Body of pancreas (tissue), 4 donors: ENCODE measurements at regions not wholly inside any gene's neighbourhood (a gene's known extent, or its start where the extent isn't known, plus 50 kb on each side); places are given as distances from the start of the nearest gene placed in this dataset.

Experiments
- ATAC-seq: fragments of 150-250 bp; one replicate; pipeline ENCODE4 v1.9.1; 2016
- DNase-seq, 4 donors: peaks; one replicate each; pipeline ENCODE4 v3.0.0-alpha.2; 2019
- H3K27ac ChIP-seq, 4 donors: fragments of 200-600 bp; sonication (generic); 1 replicate in 3 of 4; 2 replicates in 1 of 4; pipeline versions ENCODE4 v1.5.1 to v1.6.1; 2016 to 2019; ENCODE audit warnings: mild to moderate bottlenecking in 1 of 4, mixed read lengths in 1 of 4, moderate library complexity in 1 of 4
- H3K27me3 ChIP-seq, 2 donors: fragments of 200-600 bp; sonication (generic); one replicate each; pipeline ENCODE4 v1.6.0; 2016; ENCODE audit warnings: mild to moderate bottlenecking in 1 of 2
- H3K36me3 ChIP-seq, 2 donors: fragments of 200-600 bp; sonication (generic); replicated peaks in 1 of 2; 2 replicates each; pipeline ENCODE4 v1.5.1; 2016; ENCODE audit warnings: low read depth in 2 of 2; ENCODE audit not compliant: insufficient read depth in 1 of 2
- H3K4me1 ChIP-seq: fragments of 200-600 bp; sonication (generic); one replicate; pipeline ENCODE4 v1.6.0; 2016
- H3K4me3 ChIP-seq, 2 donors: fragments of 200-600 bp; sonication (generic); 1 replicate in 1 of 2; 2 replicates in 1 of 2; pipeline ENCODE4 v1.5.1; 2016 to 2019
- H3K9me3 ChIP-seq, 3 donors: fragments of 200-600 bp; sonication (generic); 1 replicate in 2 of 3; 2 replicates in 1 of 3; pipeline ENCODE4 v1.5.1; 2016
- CTCF ChIP-seq, 7 experiments: fragments of 450-650 bp in 4 of 7; fragments of 200-600 bp in 3 of 7; sonication (generic) in 3 of 7; IDR thresholded peaks; one replicate each; pipeline ENCODE4 v1.5.1; 2016 to 2019; ENCODE audit warnings: antibody characterized with exemption in 7 of 7
- POLR2A ChIP-seq, 3 donors: fragments of 450-650 bp; IDR thresholded peaks; one replicate each; pipeline ENCODE4 v1.6.1; 2016; ENCODE audit warnings: antibody characterized with exemption in 3 of 3, mild to moderate bottlenecking in 2 of 3
- WGBS, 2 donors: methylation state at CpG; one replicate each; pipeline ENCODE4 v1.1.5; 2017; 5-methylcytosine and 5-hydroxymethylcytosine counted together
- intact Hi-C: fragments of 100-400 bp; cut with DNase I; formaldehyde crosslinking; loops from one replicate; pipeline ENCODE4 v1.15.1; 2023

- Histone ChIP-seq H3K27ac (no peak overlapping the region), H3K36me3 (no peaks in the 10 kb centered on the region), H3K27me3 (no peaks in the 10 kb centered on the region), H3K4me3 (no peak overlapping the region), H3K4me1 (no peaks in the 10 kb centered on the region), H3K9me3 (no peaks in the 10 kb centered on the region)
- DNase-seq (no peak), ATAC-seq (no peak)
- intact Hi-C loops: no loop called here
- no peak for TF ChIP-seq POLR2A (IDR thresholded peaks at IDR 0.05)
- no peak for TF ChIP-seq CTCF (IDR thresholded peaks at IDR 0.05)
Observed at GRCh38 chr2:51813247-51813646, 781.3 kb upstream of the NRXN1 start.

- no peaks in the 10 kb centered on the region for H3K4me1 ChIP-seq
Observed at GRCh38 chr2:51812138-51812866, 780.4 kb upstream of the NRXN1 start.

GRCh38 chr2:51810197-51810596, 778.3 kb upstream of the NRXN1 start:
- H3K27me3 ChIP-seq: no peaks in the 10 kb centered on the region
- H3K4me1 ChIP-seq: no peaks in the 10 kb centered on the region
- H3K36me3 ChIP-seq: no peaks in the 10 kb centered on the region
- TF ChIP-seq POLR2A (IDR thresholded peaks at IDR 0.05) (no peak), CTCF (IDR thresholded peaks at IDR 0.05) (no peak)
- H3K27ac ChIP-seq: no peak overlapping the region
- H3K9me3 ChIP-seq: no peaks in the 10 kb centered on the region
- no peak overlapping the region for H3K4me3 ChIP-seq
- ATAC-seq: no peak
- no peak for DNase-seq
- WGBS, 2 donors: 87 to 91% methylated on average over 4 of the region's 4 CpGs
- intact Hi-C loops: no loop called here

More at GRCh38 chr2:51812138-51812866, 780.4 kb upstream of the NRXN1 start:
- H3K27ac ChIP-seq: no peak overlapping the region
- no peaks in the 10 kb centered on the region for H3K9me3 ChIP-seq
- H3K4me3 ChIP-seq: no peak overlapping the region
- TF ChIP-seq CTCF (IDR thresholded peaks at IDR 0.05) (no peak), POLR2A (IDR thresholded peaks at IDR 0.05) (no peak)
- H3K27me3 ChIP-seq: no peaks in the 10 kb centered on the region
- ATAC-seq (no peak), DNase-seq (no peak)
- intact Hi-C loops: no loop called here
- H3K36me3 ChIP-seq: no peaks in the 10 kb centered on the region
- WGBS, 2 donors: 61 to 68% methylated on average over 9 of the region's 9 CpGs

GRCh38 chr2:51807229-51807628, 775.3 kb upstream of the NRXN1 start:
- DNase-seq (no peak), ATAC-seq (no peak)
- intact Hi-C loops: no loop called here
- TF ChIP-seq POLR2A (IDR thresholded peaks at IDR 0.05) (no peak), CTCF (IDR thresholded peaks at IDR 0.05) (no peak)
- H3K27me3 ChIP-seq: no peaks in the 10 kb centered on the region
- 81% methylated on average over 4 of the region's 4 CpGs for WGBS, 2 donors
- no peak overlapping the region for H3K27ac ChIP-seq
- H3K9me3 ChIP-seq: no peaks in the 10 kb centered on the region
- H3K4me1 ChIP-seq: no peaks in the 10 kb centered on the region
- H3K36me3 ChIP-seq: no peaks in the 10 kb centered on the region
- no peak overlapping the region for H3K4me3 ChIP-seq

- Histone ChIP-seq H3K27ac (no peak overlapping the region), H3K4me3 (no peak overlapping the region), H3K27me3 (no peaks in the 10 kb centered on the region), H3K4me1 (no peaks in the 10 kb centered on the region), H3K9me3 (no peaks in the 10 kb centered on the region), H3K36me3 (no peaks in the 10 kb centered on the region)
- TF ChIP-seq CTCF (IDR thresholded peaks at IDR 0.05): no peak
- TF ChIP-seq POLR2A (IDR thresholded peaks at IDR 0.05): no peak
- 60 to 71% methylated on average over 5 to 6 of the region's 6 CpGs for WGBS, 2 donors
- no peak for DNase-seq
- no peak for ATAC-seq
- intact Hi-C loops: no loop called here
Observed at GRCh38 chr2:51795248-51795888, 763.4 kb upstream of the NRXN1 start.
